ENCODE measurements at regions not wholly inside any gene's neighbourhood (a gene's known extent, or its start where the extent isn't known, plus 50 kb on each side); places are given as distances from the start of the nearest gene placed in this dataset.
"Not testable (repeated sequence)": the region's sequence is repeated elsewhere in the genome, so short reads cannot be mapped to it uniquely, and the experiment has no call there.

DNA sequence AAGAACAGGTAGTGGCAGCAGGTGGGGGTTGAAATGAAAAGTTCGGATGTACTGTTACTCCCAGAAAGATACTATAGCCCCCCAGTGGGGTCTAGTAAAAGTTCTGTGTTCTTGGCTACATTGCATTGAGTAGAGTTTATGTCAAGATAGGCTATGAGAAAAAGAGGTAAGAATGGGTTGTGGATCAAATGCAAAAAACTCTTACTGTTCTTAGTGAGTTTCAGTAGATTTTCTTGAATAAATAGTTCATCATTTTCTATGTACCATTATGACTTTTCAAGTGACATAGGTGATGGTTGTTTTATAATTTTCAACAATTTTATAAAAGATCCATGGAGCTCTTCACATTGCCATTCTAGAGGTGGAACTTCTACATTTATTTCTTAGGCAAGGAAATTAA is 165.4 kb downstream of the USP22 start:
- TF ChIP-seq, protein P1, sequence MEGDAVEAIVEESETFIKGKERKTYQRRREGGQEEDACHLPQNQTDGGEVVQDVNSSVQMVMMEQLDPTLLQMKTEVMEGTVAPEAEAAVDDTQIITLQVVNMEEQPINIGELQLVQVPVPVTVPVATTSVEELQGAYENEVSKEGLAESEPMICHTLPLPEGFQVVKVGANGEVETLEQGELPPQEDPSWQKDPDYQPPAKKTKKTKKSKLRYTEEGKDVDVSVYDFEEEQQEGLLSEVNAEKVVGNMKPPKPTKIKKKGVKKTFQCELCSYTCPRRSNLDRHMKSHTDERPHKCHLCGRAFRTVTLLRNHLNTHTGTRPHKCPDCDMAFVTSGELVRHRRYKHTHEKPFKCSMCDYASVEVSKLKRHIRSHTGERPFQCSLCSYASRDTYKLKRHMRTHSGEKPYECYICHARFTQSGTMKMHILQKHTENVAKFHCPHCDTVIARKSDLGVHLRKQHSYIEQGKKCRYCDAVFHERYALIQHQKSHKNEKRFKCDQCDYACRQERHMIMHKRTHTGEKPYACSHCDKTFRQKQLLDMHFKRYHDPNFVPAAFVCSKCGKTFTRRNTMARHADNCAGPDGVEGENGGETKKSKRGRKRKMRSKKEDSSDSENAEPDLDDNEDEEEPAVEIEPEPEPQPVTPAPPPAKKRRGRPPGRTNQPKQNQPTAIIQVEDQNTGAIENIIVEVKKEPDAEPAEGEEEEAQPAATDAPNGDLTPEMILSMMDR (IDR thresholded peaks at IDR 0.05 in 4 of 5, conservative IDR thresholded peaks at IDR 0.05 in 1 of 5): not testable (repeated sequence)
- TF ChIP-seq POLR2A (IDR thresholded peaks at IDR 0.05): not testable (repeated sequence)
